CD4-positive, alpha-beta T cell (primary cell): ENCODE measurements at regions not wholly inside any gene's neighbourhood (a gene's known extent, or its start where the extent isn't known, plus 50 kb on each side); places are given as distances from the start of the nearest gene placed in this dataset.

Source experiments
- ATAC-seq: fragments of 200-7000 bp; cut with Tn5 transposase; one replicate; pipeline ENCODE4 v1.10.0; 2022; ENCODE audit warnings: mild to moderate bottlenecking; ENCODE audit not compliant: poor library complexity
- CTCF ChIA-PET: fragments of 350-600 bp; sonication (Branson Sonifier 250); formaldehyde crosslinking; loops from one replicate; lab custom pipeline; 2021; ENCODE audit warnings: antibody characterized with exemption, inconsistent platforms; lab: Charles Lee
- POLR2A ChIA-PET: fragments of 350-600 bp; sonication (Branson Sonifier 250); formaldehyde crosslinking; loops from one replicate; lab custom pipeline; 2021; ENCODE audit warnings: antibody characterized with exemption, inconsistent platforms; lab: Charles Lee
- DNase-seq, 14 experiments: peaks; one replicate each; pipeline ENCODE4 v3.0.0-alpha.2; 2013 to 2020; ENCODE audit warnings: mixed read lengths in 2 of 14
- H3K27ac ChIP-seq, 2 donors: one replicate each; pipeline versions ENCODE4 v1.5.1 to v1.7.0; 2013; ENCODE audit warnings: low read length in 2 of 2, low read depth in 1 of 2, mild to moderate bottlenecking in 1 of 2
- H3K27me3 ChIP-seq, 2 experiments: 1 replicate in 1 of 2; 2 replicates in 1 of 2; pipeline versions ENCODE4 v1.6.1 to v1.7.0; 2013; ENCODE audit warnings: low read length in 2 of 2, control low read depth in 1 of 2, mild to moderate bottlenecking in 1 of 2, moderate library complexity in 1 of 2; ENCODE audit not compliant: insufficient read depth in 2 of 2, control insufficient read depth in 1 of 2
- H3K36me3 ChIP-seq: one replicate; pipeline ENCODE4 v1.6.1; 2013; ENCODE audit warnings: low read length, control low read depth; ENCODE audit not compliant: insufficient read depth
- H3K4me1 ChIP-seq: one replicate; pipeline ENCODE4 v1.6.1; 2013; ENCODE audit warnings: low read length, control low read depth; ENCODE audit not compliant: insufficient read depth
- H3K4me3 ChIP-seq: one replicate; pipeline ENCODE4 v1.5.1; 2013; ENCODE audit warnings: mild to moderate bottlenecking, low read length, moderate library complexity
- H3K9me3 ChIP-seq, 2 experiments: 1 replicate in 1 of 2; 2 replicates in 1 of 2; pipeline versions ENCODE4 v1.6.1 to v1.7.0; 2013; ENCODE audit warnings: low read length in 2 of 2, mild to moderate bottlenecking in 2 of 2, control low read depth in 1 of 2, moderate library complexity in 1 of 2; ENCODE audit not compliant: control insufficient read depth in 1 of 2, insufficient read depth in 1 of 2
- H3K27ac Mint-ChIP-seq: one replicate; pipeline ENCODE4 v1.8.0; 2020; ENCODE audit warnings: mixed read lengths
- H3K27me3 Mint-ChIP-seq: one replicate; pipeline ENCODE4 v1.8.0; 2021; ENCODE audit warnings: mixed read lengths
- H3K36me3 Mint-ChIP-seq: one replicate; pipeline ENCODE4 v1.8.0; 2021; ENCODE audit warnings: low read depth, mixed read lengths
- H3K4me1 Mint-ChIP-seq: one replicate; pipeline ENCODE4 v1.8.0; 2021; ENCODE audit warnings: low read depth, mixed read lengths
- H3K4me3 Mint-ChIP-seq: one replicate; pipeline ENCODE4 v1.8.0; 2020; ENCODE audit warnings: mild to moderate bottlenecking, mixed read lengths
- H3K9me3 Mint-ChIP-seq: one replicate; pipeline ENCODE4 v1.8.0; 2020; ENCODE audit warnings: mixed read lengths
- intact Hi-C, 2 experiments: fragments of 100-400 bp; cut with DNase I in 1 of 2; cut with micrococcal nuclease in 1 of 2; formaldehyde crosslinking; loops; one replicate each; pipeline versions ENCODE4 v1.15.1 to v1.9.0; 2023 to 2025; cut with DNase I, micrococcal nuclease
- TF ChIP-seq, protein P1 (sequence below): fragments of 200-600 bp; IDR thresholded peaks from one replicate; pipeline ENCODE4 v1.8.0; 2022; ENCODE audit warnings: antibody characterized with exemption, mild to moderate bottlenecking

DNA sequence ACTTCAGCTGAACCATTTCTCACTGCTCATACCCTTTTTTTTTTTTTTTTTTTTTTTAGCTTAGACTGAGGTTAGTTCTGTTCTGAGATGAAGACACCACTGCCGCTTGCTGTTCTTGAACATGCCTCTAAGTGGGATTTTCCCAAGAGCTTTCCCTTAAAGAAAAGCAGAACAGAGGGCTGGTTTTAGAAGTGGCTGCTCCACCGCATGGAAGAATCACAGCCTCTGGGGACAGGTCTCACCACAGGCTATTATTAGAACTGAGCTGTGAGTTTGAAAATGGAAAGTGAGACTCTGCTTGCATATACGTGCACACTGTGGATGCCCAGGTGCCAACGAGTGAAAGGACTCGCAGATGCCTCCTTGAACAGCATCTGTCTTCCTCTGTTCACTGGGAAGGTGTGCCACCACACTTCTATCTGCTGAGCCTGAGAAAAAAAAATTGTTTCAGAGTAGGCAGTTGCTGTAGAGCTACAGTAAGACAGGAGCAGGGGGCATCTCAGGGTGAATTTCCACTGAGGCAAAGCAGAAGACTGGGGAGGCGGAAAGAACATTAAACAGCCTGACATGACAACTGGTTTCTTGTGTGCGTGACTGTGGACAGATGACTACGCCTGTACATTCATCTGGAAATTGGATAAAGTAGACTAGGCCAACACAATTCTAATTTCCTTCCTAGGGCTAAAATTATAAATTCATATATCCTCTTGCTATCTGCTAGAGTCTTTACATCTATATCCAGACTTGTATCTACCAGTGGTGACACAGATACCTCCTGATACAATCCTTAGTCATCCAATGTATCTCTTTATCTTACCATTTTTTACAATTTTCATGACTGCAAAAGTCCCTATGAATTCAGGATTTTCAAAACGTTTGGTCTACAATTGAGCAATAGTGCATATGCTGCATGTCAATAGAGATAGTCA lies 1045.7 kb upstream of the CELF4 start:
- Histone ChIP-seq H3K36me3 (no peaks in the 10 kb centered on the region), H3K9me3 (no peaks in the 10 kb centered on the region), H3K4me1 (no peaks in the 10 kb centered on the region), H3K27me3 (no peaks in the 10 kb centered on the region), H3K27ac (no peak overlapping the region), H3K4me3 (no peak overlapping the region)
- H3K36me3 Mint-ChIP-seq, result no peaks in the 10 kb centered on the region
- no peak overlapping the region for H3K4me3 Mint-ChIP-seq
- ChIA-PET CTCF (no interaction called here), POLR2A (no interaction called here)
- H3K27me3 Mint-ChIP-seq, result no peaks in the 10 kb centered on the region
- no peaks in the 10 kb centered on the region for H3K4me1 Mint-ChIP-seq
- H3K27ac Mint-ChIP-seq, result no peak overlapping the region
- H3K9me3 Mint-ChIP-seq, result no peaks in the 10 kb centered on the region
- ATAC-seq (no peak), DNase-seq (peak in 3 of 14 experiments; percentile 1 to 6 (median 2))
- intact Hi-C loops, result no loop called here
- TF ChIP-seq, protein P1, sequence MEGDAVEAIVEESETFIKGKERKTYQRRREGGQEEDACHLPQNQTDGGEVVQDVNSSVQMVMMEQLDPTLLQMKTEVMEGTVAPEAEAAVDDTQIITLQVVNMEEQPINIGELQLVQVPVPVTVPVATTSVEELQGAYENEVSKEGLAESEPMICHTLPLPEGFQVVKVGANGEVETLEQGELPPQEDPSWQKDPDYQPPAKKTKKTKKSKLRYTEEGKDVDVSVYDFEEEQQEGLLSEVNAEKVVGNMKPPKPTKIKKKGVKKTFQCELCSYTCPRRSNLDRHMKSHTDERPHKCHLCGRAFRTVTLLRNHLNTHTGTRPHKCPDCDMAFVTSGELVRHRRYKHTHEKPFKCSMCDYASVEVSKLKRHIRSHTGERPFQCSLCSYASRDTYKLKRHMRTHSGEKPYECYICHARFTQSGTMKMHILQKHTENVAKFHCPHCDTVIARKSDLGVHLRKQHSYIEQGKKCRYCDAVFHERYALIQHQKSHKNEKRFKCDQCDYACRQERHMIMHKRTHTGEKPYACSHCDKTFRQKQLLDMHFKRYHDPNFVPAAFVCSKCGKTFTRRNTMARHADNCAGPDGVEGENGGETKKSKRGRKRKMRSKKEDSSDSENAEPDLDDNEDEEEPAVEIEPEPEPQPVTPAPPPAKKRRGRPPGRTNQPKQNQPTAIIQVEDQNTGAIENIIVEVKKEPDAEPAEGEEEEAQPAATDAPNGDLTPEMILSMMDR, result no peak

DNA sequence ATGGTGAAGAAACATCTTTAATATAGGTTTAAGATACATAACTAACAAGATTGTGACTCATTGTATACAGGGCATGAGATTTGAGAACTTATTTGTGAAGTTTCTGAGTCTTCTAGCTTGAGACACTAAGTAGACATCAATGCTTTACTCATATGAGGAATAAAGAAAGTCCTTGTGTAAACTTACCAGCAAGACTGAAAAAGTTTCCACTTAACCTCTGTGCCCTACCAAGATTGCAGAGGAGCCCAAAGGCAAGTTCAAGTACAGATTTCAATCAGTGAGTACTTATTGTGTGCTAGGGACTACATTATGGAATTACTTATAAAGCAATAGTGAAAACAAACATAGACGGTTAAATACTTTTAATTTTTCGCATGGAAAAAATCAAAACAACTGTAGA lies 1041.2 kb upstream of the CELF4 start:
- Histone ChIP-seq H3K27ac (no peak overlapping the region), H3K9me3 (no peaks in the 10 kb centered on the region), H3K27me3 (no peaks in the 10 kb centered on the region), H3K36me3 (no peaks in the 10 kb centered on the region), H3K4me3 (no peak overlapping the region), H3K4me1 (no peaks in the 10 kb centered on the region)
- ChIA-PET POLR2A (no interaction called here), CTCF (no interaction called here)
- no peaks in the 10 kb centered on the region for H3K4me1 Mint-ChIP-seq
- no peak overlapping the region for H3K4me3 Mint-ChIP-seq
- H3K36me3 Mint-ChIP-seq, result no peaks in the 10 kb centered on the region
- H3K9me3 Mint-ChIP-seq, result no peaks in the 10 kb centered on the region
- TF ChIP-seq, protein P1, result no peak
- ATAC-seq, result no peak
- no peak for DNase-seq
- no peaks in the 10 kb centered on the region for H3K27me3 Mint-ChIP-seq
- no peak overlapping the region for H3K27ac Mint-ChIP-seq
- intact Hi-C loops, result no loop called here

DNA sequence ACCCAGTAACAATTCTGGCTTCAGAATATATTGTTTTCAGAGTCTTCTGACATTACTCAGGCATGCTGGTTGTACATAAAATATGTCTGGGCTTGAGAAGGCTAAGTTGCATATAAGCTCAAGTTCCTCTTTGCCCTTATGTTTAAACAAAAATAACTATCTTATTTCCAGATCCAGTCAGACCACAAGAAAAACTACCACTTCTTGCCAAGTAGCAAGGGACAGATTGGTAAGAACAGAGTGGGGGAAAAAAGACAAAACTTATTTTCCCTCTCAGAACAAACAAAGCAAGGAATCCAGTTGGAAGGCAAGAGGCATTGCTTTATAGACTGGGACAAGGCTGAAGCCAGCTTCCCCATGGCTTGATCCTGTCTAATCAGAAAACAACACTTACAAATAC lies 1036.7 kb upstream of the CELF4 start:
- H3K9me3 Mint-ChIP-seq, result no peaks in the 10 kb centered on the region
- H3K36me3 Mint-ChIP-seq, result no peaks in the 10 kb centered on the region
- no peaks in the 10 kb centered on the region for H3K4me1 ChIP-seq
- H3K36me3 ChIP-seq, result no peaks in the 10 kb centered on the region
- DNase-seq, result no peak
- no peak for ATAC-seq
- H3K27me3 ChIP-seq, result no peaks in the 10 kb centered on the region
- no peaks in the 10 kb centered on the region for H3K9me3 ChIP-seq
- TF ChIP-seq, protein P1, result no peak
- POLR2A ChIA-PET, result no interaction called here
- intact Hi-C loops, result no loop called here
- H3K4me3 ChIP-seq, result no peak overlapping the region
- no peaks in the 10 kb centered on the region for H3K27me3 Mint-ChIP-seq
- no peak overlapping the region for H3K27ac Mint-ChIP-seq
- CTCF ChIA-PET, result no interaction called here
- no peak overlapping the region for H3K4me3 Mint-ChIP-seq
- no peak overlapping the region for H3K27ac ChIP-seq
- H3K4me1 Mint-ChIP-seq, result no peaks in the 10 kb centered on the region
